ENCODE measurements at regions not wholly inside any gene's neighbourhood (a gene's known extent, or its start where the extent isn't known, plus 50 kb on each side); places are given as distances from the start of the nearest gene placed in this dataset.

- CTCF ChIA-PET = no interaction called here
- Mint-ChIP-seq H3K27me3 (peaks cover 7% of the 10 kb centered on the region), H3K4me3 (no peak overlapping the region), H3K36me3 (ENCODE audit: low read depth) (no peaks in the 10 kb centered on the region), H3K4me1 (ENCODE audit: low read depth) (no peaks in the 10 kb centered on the region), H3K9me3 (no peaks in the 10 kb centered on the region), H3K27ac (no peak overlapping the region)
- intact Hi-C loops (cut with micrococcal nuclease) = no loop called here
- TF ChIP-seq CTCF (IDR thresholded peaks at IDR 0.05) = no peak
- no peak for ATAC-seq
- DNase-seq = no peak
- POLR2A ChIA-PET = no interaction called here
Measured at GRCh38 chr9:19600538-19600937, 188.3 kb downstream of the SLC24A2 start.

GRCh38 chr9:19598722-19599121 lies 189.9 kb downstream of the ACER2 start:
- POLR2A ChIA-PET = interaction anchor here (0.7 kb wide), 1 partner anchor 9 kb away, joined by 3 read pairs; no protein-coding TSS in a partner anchor
- no peaks in the 10 kb centered on the region for H3K36me3 Mint-ChIP-seq (ENCODE audit: low read depth)
- CTCF ChIA-PET = no interaction called here
- no peak overlapping the region for H3K4me3 Mint-ChIP-seq
- no peaks in the 10 kb centered on the region for H3K9me3 Mint-ChIP-seq
- DNase-seq (no peak), ATAC-seq (no peak)
- no peak overlapping the region for H3K27ac Mint-ChIP-seq
- intact Hi-C loops (cut with micrococcal nuclease) = no loop called here
- H3K27me3 Mint-ChIP-seq = peaks cover 10% of the 10 kb centered on the region
- no peak for TF ChIP-seq CTCF (IDR thresholded peaks at IDR 0.05)
- no peaks in the 10 kb centered on the region for H3K4me1 Mint-ChIP-seq (ENCODE audit: low read depth)

GRCh38 chr9:19597176-19597575 lies 188.4 kb downstream of the ACER2 start:
- Mint-ChIP-seq H3K9me3 (no peaks in the 10 kb centered on the region), H3K4me1 (ENCODE audit: low read depth) (no peaks in the 10 kb centered on the region), H3K36me3 (ENCODE audit: low read depth) (no peaks in the 10 kb centered on the region), H3K27me3 (peaks cover 7% of the 10 kb centered on the region), H3K27ac (no peak overlapping the region), H3K4me3 (no peak overlapping the region)
- ChIA-PET POLR2A (no interaction called here), CTCF (interaction anchor here (1.1 kb wide), 1 partner anchor 132 kb away, joined by 3 read pairs; no protein-coding TSS in a partner anchor)
- no peak for TF ChIP-seq CTCF (IDR thresholded peaks at IDR 0.05)
- DNase-seq (no peak), ATAC-seq (no peak)
- intact Hi-C loops (cut with micrococcal nuclease) = no loop called here

- ATAC-seq (no peak), DNase-seq (no peak)
- TF ChIP-seq CTCF (IDR thresholded peaks at IDR 0.05) = no peak
- Mint-ChIP-seq H3K27me3 (peaks cover 9% of the 10 kb centered on the region), H3K9me3 (no peaks in the 10 kb centered on the region), H3K36me3 (ENCODE audit: low read depth) (no peaks in the 10 kb centered on the region), H3K4me3 (no peak overlapping the region), H3K27ac (no peak overlapping the region), H3K4me1 (ENCODE audit: low read depth) (no peaks in the 10 kb centered on the region)
- intact Hi-C loops (cut with micrococcal nuclease) = no loop called here
- POLR2A ChIA-PET = no interaction called here
- CTCF ChIA-PET = no interaction called here
Measured at GRCh38 chr9:19595003-19595402, 186.2 kb downstream of the ACER2 start.

GRCh38 chr9:19587678-19588077 lies 178.9 kb downstream of the ACER2 start:
- no peak overlapping the region for H3K27ac Mint-ChIP-seq
- TF ChIP-seq CTCF (IDR thresholded peaks at IDR 0.05) = no peak
- ATAC-seq (no peak), DNase-seq (no peak)
- peaks cover 4% of the 10 kb centered on the region for H3K27me3 Mint-ChIP-seq
- CTCF ChIA-PET = no interaction called here
- H3K4me1 Mint-ChIP-seq (ENCODE audit: low read depth) = no peaks in the 10 kb centered on the region
- no peaks in the 10 kb centered on the region for H3K9me3 Mint-ChIP-seq
- no peaks in the 10 kb centered on the region for H3K36me3 Mint-ChIP-seq (ENCODE audit: low read depth)
- intact Hi-C loops (cut with micrococcal nuclease) = no loop called here
- H3K4me3 Mint-ChIP-seq = no peak overlapping the region
- POLR2A ChIA-PET = no interaction called here
